OCI-LY1 (cell line): ENCODE measurements at regions not wholly inside any gene's neighbourhood (a gene's known extent, or its start where the extent isn't known, plus 50 kb on each side); places are given as distances from the start of the nearest gene placed in this dataset.

Source experiments
- H2AFZ ChIP-seq: fragments of 200-600 bp; sonication (generic), shearing (Covaris generic); 2 replicates; pipeline ENCODE4 v1.6.0; 2014; ENCODE audit warnings: antibody characterized with exemption, mild to moderate bottlenecking, low read length
- H3F3A ChIP-seq: fragments of 200-600 bp; sonication (generic), shearing (Covaris generic); 2 replicates; pipeline ENCODE4 v1.6.0; 2014; ENCODE audit warnings: mild to moderate bottlenecking, antibody characterized with exemption, low read length, moderate library complexity; ENCODE audit not compliant: insufficient read depth
- H3K27ac ChIP-seq: fragments of 200-600 bp; sonication (generic); 2 replicates; pipeline ENCODE4 v1.5.1; 2014; ENCODE audit warnings: low read length, mixed run types, mild to moderate bottlenecking, low read depth; ENCODE audit not compliant: poor library complexity, severe bottlenecking
- H3K27me3 ChIP-seq: fragments of 200-600 bp; sonication (generic); 2 replicates; pipeline ENCODE4 v1.6.0; 2014; ENCODE audit warnings: antibody characterized with exemption, mild to moderate bottlenecking, low read length, moderate library complexity; ENCODE audit not compliant: insufficient read depth
- H3K36me3 ChIP-seq: fragments of 200-600 bp; sonication (generic); 2 replicates; pipeline ENCODE4 v1.6.1; 2014; ENCODE audit warnings: mild to moderate bottlenecking, antibody characterized with exemption, low read length, moderate library complexity, mixed read lengths; ENCODE audit not compliant: insufficient read depth
- H3K4me1 ChIP-seq: fragments of 200-600 bp; sonication (generic); 2 replicates; pipeline ENCODE4 v1.5.1; 2014; ENCODE audit warnings: mild to moderate bottlenecking, low read length, moderate library complexity; ENCODE audit not compliant: insufficient read depth, severe bottlenecking
- H3K4me2 ChIP-seq: fragments of 200-600 bp; sonication (generic), shearing (Covaris generic); 2 replicates; pipeline ENCODE4 v1.6.1; 2014; ENCODE audit warnings: low read length
- H3K4me3 ChIP-seq: fragments of 200-600 bp; sonication (generic); 2 replicates; pipeline ENCODE4 v1.5.1; 2014; ENCODE audit warnings: low read length, low read depth, mild to moderate bottlenecking, mixed read lengths; ENCODE audit not compliant: poor library complexity, severe bottlenecking
- H3K79me2 ChIP-seq: fragments of 200-600 bp; shearing (Covaris generic); 2 replicates; pipeline ENCODE4 v1.6.1; 2016; ENCODE audit warnings: mixed run types, low read length, mixed read lengths; ENCODE audit not compliant: insufficient read depth
- H3K9ac ChIP-seq: fragments of 200-600 bp; sonication (generic), shearing (Covaris generic); 2 replicates; pipeline ENCODE4 v1.6.1; 2014; ENCODE audit warnings: mild to moderate bottlenecking, low read length, mixed read lengths
- H3K9me2 ChIP-seq: fragments of 200-600 bp; sonication (generic), shearing (Covaris generic); 2 replicates; pipeline ENCODE4 v1.6.1; 2014; ENCODE audit warnings: low read depth, mild to moderate bottlenecking, low read length, mixed read lengths
- H3K9me3 ChIP-seq: fragments of 200-600 bp; shearing (Covaris generic); 2 replicates; pipeline ENCODE4 v1.6.1; 2014; ENCODE audit warnings: low read length, mixed read lengths
- H4K20me1 ChIP-seq: fragments of 200-600 bp; sonication (generic), shearing (Covaris generic); 2 replicates; pipeline ENCODE4 v1.6.0; 2016; ENCODE audit warnings: mild to moderate bottlenecking, low read length; ENCODE audit not compliant: insufficient read depth
- EZH2 ChIP-seq: fragments of 200-600 bp; sonication (generic), shearing (Covaris generic); IDR thresholded peaks from 2 replicates; pipeline ENCODE4 v1.8.0; 2017; ENCODE audit warnings: borderline replicate concordance, mixed run types, mild to moderate bottlenecking, antibody characterized with exemption, low read length, moderate library complexity, mixed read lengths
- TF ChIP-seq, protein P1 (sequence below): fragments of 200-600 bp; sonication (generic), shearing (Covaris generic); IDR thresholded peaks from 2 replicates; pipeline ENCODE4 v1.5.1; 2017; ENCODE audit warnings: mild to moderate bottlenecking, antibody characterized with exemption, low read length, moderate library complexity, mixed read lengths

- Histone ChIP-seq H3K9me3 (no peaks in the 10 kb centered on the region), H3K4me3 (no peak overlapping the region), H3K9me2 (no peaks in the 10 kb centered on the region), H3F3A (no peaks in the 10 kb centered on the region), H3K4me1 (no peaks in the 10 kb centered on the region), H2AFZ (no peak overlapping the region), H3K79me2 (no peaks in the 10 kb centered on the region), H3K4me2 (no peak overlapping the region), H3K27me3 (no peaks in the 10 kb centered on the region), H4K20me1 (no peaks in the 10 kb centered on the region), H3K9ac (no peak overlapping the region), H3K27ac (no peak overlapping the region), H3K36me3 (no peaks in the 10 kb centered on the region)
- TF ChIP-seq, protein P1, sequence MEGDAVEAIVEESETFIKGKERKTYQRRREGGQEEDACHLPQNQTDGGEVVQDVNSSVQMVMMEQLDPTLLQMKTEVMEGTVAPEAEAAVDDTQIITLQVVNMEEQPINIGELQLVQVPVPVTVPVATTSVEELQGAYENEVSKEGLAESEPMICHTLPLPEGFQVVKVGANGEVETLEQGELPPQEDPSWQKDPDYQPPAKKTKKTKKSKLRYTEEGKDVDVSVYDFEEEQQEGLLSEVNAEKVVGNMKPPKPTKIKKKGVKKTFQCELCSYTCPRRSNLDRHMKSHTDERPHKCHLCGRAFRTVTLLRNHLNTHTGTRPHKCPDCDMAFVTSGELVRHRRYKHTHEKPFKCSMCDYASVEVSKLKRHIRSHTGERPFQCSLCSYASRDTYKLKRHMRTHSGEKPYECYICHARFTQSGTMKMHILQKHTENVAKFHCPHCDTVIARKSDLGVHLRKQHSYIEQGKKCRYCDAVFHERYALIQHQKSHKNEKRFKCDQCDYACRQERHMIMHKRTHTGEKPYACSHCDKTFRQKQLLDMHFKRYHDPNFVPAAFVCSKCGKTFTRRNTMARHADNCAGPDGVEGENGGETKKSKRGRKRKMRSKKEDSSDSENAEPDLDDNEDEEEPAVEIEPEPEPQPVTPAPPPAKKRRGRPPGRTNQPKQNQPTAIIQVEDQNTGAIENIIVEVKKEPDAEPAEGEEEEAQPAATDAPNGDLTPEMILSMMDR: no peak
- TF ChIP-seq EZH2: no peak
These were observed 162.2 kb upstream of the ALG10B start for GRCh38 chr12:38154096-38155019.

DNA sequence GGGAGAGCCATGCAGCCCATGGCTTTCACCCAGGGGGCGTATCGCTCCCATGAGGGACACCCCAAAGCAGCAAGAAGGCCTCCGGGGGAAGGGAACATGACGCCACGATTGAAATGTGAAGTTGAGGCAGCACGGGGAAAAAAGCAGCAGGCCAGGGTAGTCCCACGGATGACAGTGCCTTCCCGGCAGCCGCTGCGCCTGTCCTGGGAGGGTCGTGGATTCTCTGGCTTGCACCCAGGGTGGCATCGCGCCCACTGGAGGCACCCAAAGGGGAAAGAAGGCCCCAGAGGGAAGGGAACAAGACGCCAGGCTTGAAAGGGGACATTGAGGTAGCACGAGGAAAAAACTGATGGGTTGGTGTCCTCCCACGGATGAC, 161.6 kb upstream of the ALG10B start:
- no peaks in the 10 kb centered on the region for H3K4me1 ChIP-seq
- H3K27ac ChIP-seq: no peak overlapping the region

DNA sequence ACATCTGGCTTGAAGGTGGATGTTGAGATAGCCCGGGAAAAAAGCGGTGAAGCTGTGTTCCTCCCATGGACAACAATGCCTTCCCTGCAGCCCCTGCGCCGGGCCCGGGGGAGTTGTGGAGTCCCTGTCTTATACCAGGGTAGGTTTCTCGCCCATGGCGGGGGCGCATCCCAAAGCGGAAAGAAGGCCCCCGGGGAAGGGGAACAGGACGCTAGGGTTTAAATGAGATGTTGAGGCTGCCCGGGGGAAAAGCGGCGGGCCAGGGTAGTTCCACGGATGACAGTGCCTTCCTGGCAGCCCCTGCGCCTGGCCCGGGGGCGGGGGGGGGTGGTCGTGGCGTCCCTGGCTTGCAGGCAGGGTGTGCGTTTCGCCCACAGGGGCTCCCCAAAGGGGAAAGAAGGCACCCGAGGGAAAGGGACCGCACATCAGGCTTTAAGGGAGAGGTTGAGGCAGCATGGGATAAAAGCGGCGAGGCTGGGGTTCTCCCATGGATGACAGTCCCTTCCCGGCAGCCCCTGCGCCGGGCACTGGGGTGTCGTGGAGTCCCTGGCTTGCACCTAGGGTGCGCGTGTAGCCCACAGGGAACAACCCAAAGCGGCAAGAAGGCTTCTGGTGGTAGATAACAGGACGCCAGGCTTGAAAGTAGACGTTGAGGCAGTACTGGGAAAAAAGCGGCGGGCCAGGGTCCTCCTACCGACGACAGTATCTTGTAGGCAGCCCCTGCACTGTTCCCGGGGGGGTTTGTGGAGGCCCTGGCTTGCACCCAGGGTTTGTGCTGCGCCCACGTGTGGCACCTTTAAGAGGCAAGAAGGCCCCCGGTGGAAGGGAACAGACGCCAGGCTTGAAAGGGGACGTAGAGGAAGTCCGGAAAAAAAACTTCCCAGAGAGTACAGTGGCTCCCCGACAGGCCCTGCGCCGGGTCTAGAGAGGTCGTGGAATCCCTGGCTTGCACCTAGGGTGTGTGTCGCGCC, 160.8 kb upstream of the ALG10B start:
- H3K9me3 ChIP-seq: no peaks in the 10 kb centered on the region
- no peaks in the 10 kb centered on the region for H4K20me1 ChIP-seq
- no peaks in the 10 kb centered on the region for H3K27me3 ChIP-seq
- no peaks in the 10 kb centered on the region for H3K36me3 ChIP-seq
- TF ChIP-seq EZH2: no peak
- TF ChIP-seq, protein P1: no peak
- H3K4me1 ChIP-seq: no peaks in the 10 kb centered on the region
- H3K9me2 ChIP-seq: no peaks in the 10 kb centered on the region
- H3K27ac ChIP-seq: no peak overlapping the region
- H3K9ac ChIP-seq: no peak overlapping the region
- no peak overlapping the region for H3K4me2 ChIP-seq
- no peak overlapping the region for H3K4me3 ChIP-seq
- no peaks in the 10 kb centered on the region for H3K79me2 ChIP-seq
- H3F3A ChIP-seq: no peaks in the 10 kb centered on the region
- H2AFZ ChIP-seq: no peak overlapping the region

More for the DNA sequence above, 161.6 kb upstream of the ALG10B start:
- no peaks in the 10 kb centered on the region for H3K9me2 ChIP-seq
- TF ChIP-seq, protein P1: no peak
- TF ChIP-seq EZH2: no peak
- no peaks in the 10 kb centered on the region for H3F3A ChIP-seq
- H3K4me2 ChIP-seq: no peak overlapping the region
- no peaks in the 10 kb centered on the region for H3K27me3 ChIP-seq
- no peaks in the 10 kb centered on the region for H3K36me3 ChIP-seq
- no peak overlapping the region for H2AFZ ChIP-seq
- H3K79me2 ChIP-seq: no peaks in the 10 kb centered on the region
- no peaks in the 10 kb centered on the region for H3K9me3 ChIP-seq
- no peaks in the 10 kb centered on the region for H4K20me1 ChIP-seq
- H3K4me3 ChIP-seq: no peak overlapping the region
- H3K9ac ChIP-seq: no peak overlapping the region
